Gastroesophageal sphincter (tissue), 4 donors: ENCODE measurements at regions not wholly inside any gene's neighbourhood (a gene's known extent, or its start where the extent isn't known, plus 50 kb on each side); places are given as distances from the start of the nearest gene placed in this dataset.
A peak's percentile ranks its signal among the peaks of the same experiment; 100 is the strongest.

Experiments used
- ATAC-seq: fragments of 150-250 bp; one replicate; pipeline ENCODE4 v1.9.1; 2016; ENCODE audit warnings: mild to moderate bottlenecking, moderate library complexity
- H3K27ac ChIP-seq, 4 donors: fragments of 200-600 bp; sonication (generic) in 3 of 4; 1 replicate in 3 of 4; 2 replicates in 1 of 4; pipeline ENCODE4 v1.5.1; 2016 to 2019
- H3K27me3 ChIP-seq: fragments of 200-600 bp; sonication (generic); one replicate; pipeline ENCODE4 v1.5.1; 2019
- H3K36me3 ChIP-seq, 2 donors: fragments of 200-600 bp; sonication (generic); one replicate each; pipeline ENCODE4 v1.5.1; 2019; ENCODE audit warnings: control low read depth in 1 of 2
- H3K4me1 ChIP-seq, 3 donors: fragments of 200-600 bp; sonication (generic); 1 replicate in 2 of 3; 2 replicates in 1 of 3; pipeline ENCODE4 v1.5.1; 2016 to 2019; ENCODE audit warnings: control low read depth in 2 of 3
- H3K4me3 ChIP-seq, 2 donors: fragments of 200-600 bp; sonication (generic); one replicate each; pipeline ENCODE4 v1.5.1; 2019; ENCODE audit warnings: mild to moderate bottlenecking in 1 of 2, moderate library complexity in 1 of 2
- H3K9me3 ChIP-seq, 3 donors: fragments of 200-600 bp; sonication (generic); one replicate each; pipeline ENCODE4 v1.5.1; 2017 to 2019; ENCODE audit warnings: control low read depth in 2 of 3
- EP300 ChIP-seq: sonication (generic); formaldehyde crosslinking; IDR thresholded peaks from one replicate; pipeline ENCODE4 v1.6.1; 2017; ENCODE audit warnings: antibody characterized with exemption, mild to moderate bottlenecking
- POLR2A ChIP-seq, 2 donors: fragments of 450-650 bp; IDR thresholded peaks; one replicate each; pipeline ENCODE4 v1.6.1; 2017; ENCODE audit warnings: antibody characterized with exemption in 2 of 2, mild to moderate bottlenecking in 2 of 2, moderate library complexity in 1 of 2
- POLR2AphosphoS5 ChIP-seq: sonication (generic); formaldehyde crosslinking; IDR thresholded peaks from one replicate; pipeline ENCODE4 v1.6.1; 2017; ENCODE audit warnings: antibody characterized with exemption
- WGBS, 2 donors: methylation state at CpG; one replicate each; pipeline ENCODE4 v1.1.5; 2018; ENCODE audit warnings: low coverage in 1 of 2; 5-methylcytosine and 5-hydroxymethylcytosine counted together
- TF ChIP-seq, protein P1 (sequence below), 4 experiments: fragments of 200-600 bp in 2 of 4; fragments of 450-650 bp in 2 of 4; sonication (generic) in 1 of 4; IDR thresholded peaks; one replicate each; pipeline ENCODE4 v1.5.1; 2017 to 2019; ENCODE audit warnings: antibody characterized with exemption in 4 of 4, mild to moderate bottlenecking in 2 of 4, moderate library complexity in 2 of 4

GRCh38 chr6:14727494-14728395 is 518.1 kb upstream of the JARID2 start:
- Histone ChIP-seq H3K27ac (peak overlapping the region in 2 of 4 donors; percentile 36 to 41), H3K4me3 (no peak overlapping the region), H3K36me3 (no peaks in the 10 kb centered on the region), H3K4me1 (peaks cover 0 to 6% (median 0%) of the 10 kb centered on the region in 3 donors), H3K9me3 (no peaks in the 10 kb centered on the region), H3K27me3 (no peaks in the 10 kb centered on the region)
- 68 to 92% methylated on average over 5 to 7 of the region's 7 CpGs for WGBS, 2 donors
- TF ChIP-seq POLR2AphosphoS5 (no peak), EP300 (no peak), POLR2A (IDR thresholded peaks at IDR 0.05) (no peak)
- TF ChIP-seq, protein P1, sequence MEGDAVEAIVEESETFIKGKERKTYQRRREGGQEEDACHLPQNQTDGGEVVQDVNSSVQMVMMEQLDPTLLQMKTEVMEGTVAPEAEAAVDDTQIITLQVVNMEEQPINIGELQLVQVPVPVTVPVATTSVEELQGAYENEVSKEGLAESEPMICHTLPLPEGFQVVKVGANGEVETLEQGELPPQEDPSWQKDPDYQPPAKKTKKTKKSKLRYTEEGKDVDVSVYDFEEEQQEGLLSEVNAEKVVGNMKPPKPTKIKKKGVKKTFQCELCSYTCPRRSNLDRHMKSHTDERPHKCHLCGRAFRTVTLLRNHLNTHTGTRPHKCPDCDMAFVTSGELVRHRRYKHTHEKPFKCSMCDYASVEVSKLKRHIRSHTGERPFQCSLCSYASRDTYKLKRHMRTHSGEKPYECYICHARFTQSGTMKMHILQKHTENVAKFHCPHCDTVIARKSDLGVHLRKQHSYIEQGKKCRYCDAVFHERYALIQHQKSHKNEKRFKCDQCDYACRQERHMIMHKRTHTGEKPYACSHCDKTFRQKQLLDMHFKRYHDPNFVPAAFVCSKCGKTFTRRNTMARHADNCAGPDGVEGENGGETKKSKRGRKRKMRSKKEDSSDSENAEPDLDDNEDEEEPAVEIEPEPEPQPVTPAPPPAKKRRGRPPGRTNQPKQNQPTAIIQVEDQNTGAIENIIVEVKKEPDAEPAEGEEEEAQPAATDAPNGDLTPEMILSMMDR (IDR thresholded peaks at IDR 0.05), result no peak
- ATAC-seq, result peak; percentile 66

DNA sequence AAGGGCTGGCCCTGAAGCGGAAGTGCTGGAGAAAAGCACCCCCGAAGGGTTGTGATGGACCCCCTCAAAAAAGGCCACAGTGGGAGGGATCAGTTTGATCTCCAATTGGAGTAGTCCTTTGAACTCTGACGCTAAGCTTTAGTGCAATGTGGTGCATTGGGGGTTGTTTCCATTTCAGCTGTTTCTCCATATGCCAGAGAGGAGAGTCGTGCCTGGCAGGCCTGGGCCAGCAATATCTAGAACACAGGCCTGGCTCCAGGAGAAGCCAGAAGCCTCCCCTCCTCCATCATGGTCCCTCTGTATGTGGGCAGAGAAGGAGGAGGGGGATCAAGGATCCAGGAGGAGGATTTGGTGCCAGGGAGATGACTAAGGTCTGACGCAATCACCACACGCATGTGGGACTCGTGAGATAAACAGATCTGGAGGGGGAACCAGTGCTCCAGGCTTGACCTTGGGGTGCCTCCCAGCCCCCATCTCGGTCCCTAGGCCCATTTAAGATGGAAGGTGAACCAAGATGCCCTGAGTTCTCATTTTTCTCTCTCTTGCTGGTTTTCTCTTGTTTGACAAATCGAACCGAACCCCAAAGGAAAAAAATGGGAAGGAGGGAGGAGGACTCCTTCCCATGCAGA is 517.4 kb upstream of the JARID2 start:
- ATAC-seq, result peak; percentile 34
- Histone ChIP-seq H3K4me1 (peaks cover 0 to 6% (median 0%) of the 10 kb centered on the region in 3 donors), H3K4me3 (no peak overlapping the region), H3K27me3 (no peaks in the 10 kb centered on the region), H3K9me3 (no peaks in the 10 kb centered on the region), H3K36me3 (no peaks in the 10 kb centered on the region), H3K27ac (peak overlapping the region in 2 of 4 donors; percentile 36 to 38)
- TF ChIP-seq POLR2AphosphoS5 (no peak), POLR2A (IDR thresholded peaks at IDR 0.05) (no peak), EP300 (no peak)
- TF ChIP-seq, protein P1 (IDR thresholded peaks at IDR 0.05), result no peak
- WGBS, 2 donors, result 80 to 85% methylated on average over 3 of the region's 10 CpGs

GRCh38 chr6:14729129-14729871 is 516.6 kb upstream of the JARID2 start:
- 80 to 94% methylated on average over 10 of the region's 13 CpGs for WGBS, 2 donors
- TF ChIP-seq, protein P1 (IDR thresholded peaks at IDR 0.05), result no peak
- TF ChIP-seq POLR2AphosphoS5 (no peak), POLR2A (IDR thresholded peaks at IDR 0.05) (no peak), EP300 (no peak)
- Histone ChIP-seq H3K4me1 (peaks cover 0 to 6% (median 0%) of the 10 kb centered on the region in 3 donors), H3K4me3 (no peak overlapping the region), H3K27me3 (no peaks in the 10 kb centered on the region), H3K36me3 (no peaks in the 10 kb centered on the region), H3K9me3 (no peaks in the 10 kb centered on the region), H3K27ac (peak overlapping the region in 1 of 4 donors; percentile 36)
- ATAC-seq, result no peak

DNA sequence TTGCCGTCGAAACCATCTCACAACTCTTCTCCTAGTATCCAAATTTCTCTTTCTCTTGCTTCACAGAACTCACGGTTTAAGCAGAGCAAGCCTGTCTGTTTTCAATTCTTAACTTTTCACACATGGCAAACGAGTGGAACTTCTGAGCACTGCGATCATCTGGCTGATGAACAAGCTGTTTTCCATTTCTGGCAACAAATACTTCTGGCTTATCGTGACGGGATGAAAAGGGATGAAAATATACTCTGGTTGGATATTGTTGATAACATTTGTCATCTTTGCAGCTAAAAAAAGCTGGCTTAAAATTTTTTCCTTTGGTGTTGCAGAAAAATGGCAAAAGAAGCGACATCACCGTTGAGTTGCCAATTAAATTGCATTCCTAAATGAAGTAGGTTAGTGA is 515.2 kb upstream of the JARID2 start:
- no peak for ATAC-seq
- TF ChIP-seq EP300 (no peak), POLR2A (IDR thresholded peaks at IDR 0.05) (no peak), POLR2AphosphoS5 (no peak)
- TF ChIP-seq, protein P1 (IDR thresholded peaks at IDR 0.05), result no peak
- WGBS, 2 donors, result 50 to 64% methylated on average over 9 of the region's 9 CpGs

More for the DNA sequence above, 515.2 kb upstream of the JARID2 start:
- Histone ChIP-seq H3K4me3 (no peak overlapping the region), H3K27ac (no peak overlapping the region), H3K36me3 (no peaks in the 10 kb centered on the region), H3K4me1 (peaks cover 0 to 6% (median 0%) of the 10 kb centered on the region in 3 donors), H3K27me3 (no peaks in the 10 kb centered on the region), H3K9me3 (no peaks in the 10 kb centered on the region)
